ENCODE measurements at regions not wholly inside any gene's neighbourhood (a gene's known extent, or its start where the extent isn't known, plus 50 kb on each side); places are given as distances from the start of the nearest gene placed in this dataset.
A peak's percentile ranks its signal among the peaks of the same experiment; 100 is the strongest.

GRCh38 chr10:33955676-33956075 lies 621.2 kb upstream of the NRP1 start:
- Histone ChIP-seq H3K4me1 (ENCODE audit: insufficient read depth, poor library complexity, severe bottlenecking) (peaks cover 9% of the 10 kb centered on the region), H3K9me3 (ENCODE audit: severe bottlenecking) (no peaks in the 10 kb centered on the region), H3K27me3 (ENCODE audit: insufficient read depth, poor library complexity, severe bottlenecking) (no peaks in the 10 kb centered on the region), H3K27ac (ENCODE audit: poor library complexity, severe bottlenecking) (no peak overlapping the region), H3K4me3 (ENCODE audit: severe bottlenecking) (no peak overlapping the region), H3K36me3 (ENCODE audit: low read depth) (no peaks in the 10 kb centered on the region)
- TF ChIP-seq CTCF (IDR thresholded peaks at IDR 0.05; ENCODE audit: poor library complexity, severe bottlenecking), result no peak
- DNase-seq (ENCODE audit: low spot score), result no peak
- ATAC-seq (ENCODE audit: low read depth), result no peak

- H3K4me1 ChIP-seq (ENCODE audit: insufficient read depth, poor library complexity, severe bottlenecking), result peaks cover 9% of the 10 kb centered on the region
- H3K9me3 ChIP-seq (ENCODE audit: severe bottlenecking), result no peaks in the 10 kb centered on the region
- peak overlapping the region; percentile 58 for H3K27ac ChIP-seq (ENCODE audit: poor library complexity, severe bottlenecking)
- no peaks in the 10 kb centered on the region for H3K27me3 ChIP-seq (ENCODE audit: insufficient read depth, poor library complexity, severe bottlenecking)
- DNase-seq (ENCODE audit: low spot score) (no peak), ATAC-seq (ENCODE audit: low read depth) (peak; percentile 88)
- no peak for TF ChIP-seq CTCF (IDR thresholded peaks at IDR 0.05; ENCODE audit: poor library complexity, severe bottlenecking)
- no peaks in the 10 kb centered on the region for H3K36me3 ChIP-seq (ENCODE audit: low read depth)
- H3K4me3 ChIP-seq (ENCODE audit: severe bottlenecking), result no peak overlapping the region
Measured at GRCh38 chr10:33952692-33953360, 618.4 kb upstream of the NRP1 start.

- Histone ChIP-seq H3K36me3 (ENCODE audit: low read depth) (no peaks in the 10 kb centered on the region), H3K27me3 (ENCODE audit: insufficient read depth, poor library complexity, severe bottlenecking) (no peaks in the 10 kb centered on the region), H3K9me3 (ENCODE audit: severe bottlenecking) (no peaks in the 10 kb centered on the region), H3K27ac (ENCODE audit: poor library complexity, severe bottlenecking) (no peak overlapping the region), H3K4me1 (ENCODE audit: insufficient read depth, poor library complexity, severe bottlenecking) (peaks cover 9% of the 10 kb centered on the region), H3K4me3 (ENCODE audit: severe bottlenecking) (no peak overlapping the region)
- no peak for TF ChIP-seq CTCF (IDR thresholded peaks at IDR 0.05; ENCODE audit: poor library complexity, severe bottlenecking)
- DNase-seq (ENCODE audit: low spot score), result no peak
- ATAC-seq (ENCODE audit: low read depth), result no peak
Measured at GRCh38 chr10:33950206-33950605, 615.7 kb upstream of the NRP1 start.

- ATAC-seq (ENCODE audit: low read depth) (no peak), DNase-seq (ENCODE audit: low spot score) (no peak)
- H3K9me3 ChIP-seq (ENCODE audit: severe bottlenecking), result no peaks in the 10 kb centered on the region
- H3K4me1 ChIP-seq (ENCODE audit: insufficient read depth, poor library complexity, severe bottlenecking), result peaks cover 1% of the 10 kb centered on the region
- no peak for TF ChIP-seq CTCF (IDR thresholded peaks at IDR 0.05; ENCODE audit: poor library complexity, severe bottlenecking)
- H3K4me3 ChIP-seq (ENCODE audit: severe bottlenecking), result no peak overlapping the region
- no peak overlapping the region for H3K27ac ChIP-seq (ENCODE audit: poor library complexity, severe bottlenecking)
- H3K27me3 ChIP-seq (ENCODE audit: insufficient read depth, poor library complexity, severe bottlenecking), result no peaks in the 10 kb centered on the region
- H3K36me3 ChIP-seq (ENCODE audit: low read depth), result no peaks in the 10 kb centered on the region
Measured at GRCh38 chr10:33947544-33947943, 613.1 kb upstream of the NRP1 start.

- no peak overlapping the region for H3K4me3 ChIP-seq (ENCODE audit: severe bottlenecking)
- no peak overlapping the region for H3K27ac ChIP-seq (ENCODE audit: poor library complexity, severe bottlenecking)
- H3K4me1 ChIP-seq (ENCODE audit: insufficient read depth, poor library complexity, severe bottlenecking), result no peaks in the 10 kb centered on the region
- DNase-seq (ENCODE audit: low spot score) (no peak), ATAC-seq (ENCODE audit: low read depth) (no peak)
- no peaks in the 10 kb centered on the region for H3K27me3 ChIP-seq (ENCODE audit: insufficient read depth, poor library complexity, severe bottlenecking)
- TF ChIP-seq CTCF (IDR thresholded peaks at IDR 0.05; ENCODE audit: poor library complexity, severe bottlenecking), result no peak
- H3K36me3 ChIP-seq (ENCODE audit: low read depth), result no peaks in the 10 kb centered on the region
- H3K9me3 ChIP-seq (ENCODE audit: severe bottlenecking), result no peaks in the 10 kb centered on the region
Measured at GRCh38 chr10:33945051-33945450, 610.6 kb upstream of the NRP1 start.
